Astrocyte (in vitro differentiated cells and primary cell): ENCODE measurements at regions not wholly inside any gene's neighbourhood (a gene's known extent, or its start where the extent isn't known, plus 50 kb on each side); places are given as distances from the start of the nearest gene placed in this dataset.

Experiments
- DNase-seq: peaks from one replicate; pipeline ENCODE4 v3.0.0-alpha.2; 2010; ENCODE audit warnings: low read depth
- FAIRE-seq: peaks from 2 replicates; lab custom pipeline; 2011; peaks lifted over from hg19 to GRCh38; lab: Jason Lieb, UNC
- H2AFZ ChIP-seq: 2 replicates; pipeline ENCODE4 v1.6.0; 2012; ENCODE audit warnings: low read depth, low read length, inconsistent platforms
- H3K27ac ChIP-seq: 2 replicates; pipeline ENCODE4 v1.5.1; 2011; ENCODE audit warnings: low read depth, low read length, inconsistent platforms
- H3K27me3 ChIP-seq: 2 replicates; pipeline ENCODE4 v1.6.0; 2011; ENCODE audit warnings: low read length, inconsistent platforms; ENCODE audit not compliant: insufficient read depth
- H3K36me3 ChIP-seq: 2 replicates; pipeline ENCODE4 v1.5.1; 2011; ENCODE audit warnings: low read length, inconsistent platforms; ENCODE audit not compliant: insufficient read depth
- H3K4me1 ChIP-seq: 2 replicates; pipeline ENCODE4 v1.5.1; 2011; ENCODE audit warnings: low read length, inconsistent platforms; ENCODE audit not compliant: insufficient read depth
- H3K4me2 ChIP-seq: 2 replicates; pipeline ENCODE4 v1.6.0; 2012; ENCODE audit warnings: low read length, inconsistent platforms
- H3K4me3 ChIP-seq: 2 replicates; pipeline ENCODE4 v1.5.1; 2011; ENCODE audit warnings: low read depth, mild to moderate bottlenecking, low read length, inconsistent platforms; ENCODE audit not compliant: insufficient read depth
- H3K79me2 ChIP-seq: 2 replicates; pipeline ENCODE4 v1.6.0; 2012; ENCODE audit warnings: mild to moderate bottlenecking, low read length, inconsistent platforms; ENCODE audit not compliant: insufficient read depth
- H3K9ac ChIP-seq: 2 replicates; pipeline ENCODE4 v1.6.0; 2012; ENCODE audit warnings: mild to moderate bottlenecking, low read length, inconsistent platforms
- H3K9me3 ChIP-seq: 2 replicates; pipeline ENCODE4 v1.5.1; 2012; ENCODE audit warnings: low read depth, mild to moderate bottlenecking, low read length, inconsistent platforms; ENCODE audit not compliant: insufficient read depth
- H4K20me1 ChIP-seq: 2 replicates; pipeline ENCODE4 v1.6.0; 2012; ENCODE audit warnings: low read length, inconsistent platforms; ENCODE audit not compliant: insufficient read depth
- H3K27ac Mint-ChIP-seq: one replicate; pipeline ENCODE4 v1.8.0; 2021; ENCODE audit warnings: mild to moderate bottlenecking, mixed read lengths; ENCODE audit not compliant: unreplicated experiment
- H3K27me3 Mint-ChIP-seq: one replicate; pipeline ENCODE4 v1.8.0; 2021; ENCODE audit warnings: low read depth, mixed read lengths; ENCODE audit not compliant: unreplicated experiment
- H3K36me3 Mint-ChIP-seq: one replicate; pipeline ENCODE4 v1.8.0; 2021; ENCODE audit warnings: low read depth, mixed read lengths; ENCODE audit not compliant: unreplicated experiment
- H3K4me1 Mint-ChIP-seq: one replicate; pipeline ENCODE4 v1.8.0; 2021; ENCODE audit warnings: low read depth, mixed read lengths; ENCODE audit not compliant: unreplicated experiment
- H3K4me3 Mint-ChIP-seq: one replicate; pipeline ENCODE4 v1.8.0; 2021; ENCODE audit warnings: mild to moderate bottlenecking, moderate library complexity, mixed read lengths; ENCODE audit not compliant: unreplicated experiment
- H3K9me3 Mint-ChIP-seq: one replicate; pipeline ENCODE4 v1.8.0; 2021; ENCODE audit warnings: mild to moderate bottlenecking, mixed read lengths; ENCODE audit not compliant: unreplicated experiment
- CTCF ChIP-seq: IDR thresholded peaks from 2 replicates; pipeline ENCODE4 v1.5.1; 2011; ENCODE audit warnings: low read depth, mild to moderate bottlenecking, inconsistent platforms, low read length, moderate library complexity; ENCODE audit not compliant: insufficient read depth
- EZH2 ChIP-seq: IDR thresholded peaks from 2 replicates; pipeline ENCODE4 v1.6.1; 2012; ENCODE audit warnings: mild to moderate bottlenecking, low read length, inconsistent platforms; ENCODE audit not compliant: insufficient read depth

DNA sequence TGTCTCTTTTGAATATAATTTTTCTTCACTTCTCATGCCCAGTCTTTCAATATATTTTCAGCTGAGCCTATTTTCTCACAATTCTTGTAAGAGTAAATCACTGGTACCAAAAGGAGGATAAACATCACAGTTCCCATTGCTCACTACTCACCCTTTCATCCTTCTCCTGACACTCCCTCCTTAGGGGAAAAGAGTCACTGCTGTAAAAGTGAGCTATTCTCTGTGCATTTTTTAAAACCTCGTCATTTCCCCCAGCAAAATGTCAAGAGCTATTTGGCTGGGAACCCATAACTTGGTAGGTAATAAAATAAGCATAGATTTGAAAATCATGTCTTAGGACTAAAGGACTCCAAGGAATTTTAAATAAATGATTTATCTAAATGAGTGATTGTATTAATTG is 340.1 kb upstream of the GYPC start:
- no peak for FAIRE-seq
- H4K20me1 ChIP-seq = no peaks in the 10 kb centered on the region
- H3K79me2 ChIP-seq = no peaks in the 10 kb centered on the region
- H3K4me1 ChIP-seq = no peaks in the 10 kb centered on the region
- Mint-ChIP-seq H3K36me3 (no peaks in the 10 kb centered on the region), H3K27ac (peak overlapping the region; percentile 60), H3K27me3 (peaks cover 5% of the 10 kb centered on the region), H3K9me3 (no peaks in the 10 kb centered on the region), H3K4me1 (peaks cover 20% of the 10 kb centered on the region), H3K4me3 (no peak overlapping the region)
- H3K4me2 ChIP-seq = no peak overlapping the region
- H3K9ac ChIP-seq = no peak overlapping the region
- DNase-seq = no peak
- TF ChIP-seq CTCF (no peak), EZH2 (no peak)
- no peak overlapping the region for H2AFZ ChIP-seq
- H3K27me3 ChIP-seq = no peaks in the 10 kb centered on the region
- no peaks in the 10 kb centered on the region for H3K36me3 ChIP-seq
- H3K9me3 ChIP-seq = peaks cover 5% of the 10 kb centered on the region
- no peak overlapping the region for H3K4me3 ChIP-seq
- H3K27ac ChIP-seq = no peak overlapping the region

DNA sequence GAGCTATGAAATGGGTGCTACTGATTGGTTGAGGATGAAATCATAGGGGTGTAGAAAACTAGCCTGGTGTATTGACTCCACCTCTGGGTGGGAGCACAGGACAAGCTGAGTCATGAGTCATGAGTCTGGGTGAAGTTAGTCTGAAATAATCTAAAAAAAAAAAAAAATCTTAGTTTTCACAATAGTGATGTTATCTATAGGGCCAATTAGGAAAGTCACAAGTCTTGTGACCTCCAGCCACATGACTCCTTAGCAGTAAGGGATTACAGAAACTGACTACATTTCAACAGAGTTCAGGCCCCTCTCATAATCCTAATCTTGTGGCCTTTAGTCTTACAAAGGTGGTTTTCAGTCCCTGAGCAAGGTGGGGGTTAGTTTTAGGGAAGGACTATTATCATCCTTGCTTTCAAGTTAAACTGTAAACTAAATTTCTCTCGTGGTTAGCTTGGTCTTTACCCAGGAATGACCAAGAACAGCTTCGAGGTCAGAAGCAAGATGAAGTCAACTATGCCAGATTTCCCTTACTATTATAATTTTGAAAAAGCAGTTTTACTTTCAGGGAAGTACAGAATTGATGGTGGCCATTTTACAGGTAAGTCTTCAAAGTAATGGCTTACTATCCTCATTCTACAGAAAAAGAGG is 338.0 kb upstream of the GYPC start:
- H2AFZ ChIP-seq = no peak overlapping the region
- no peak overlapping the region for H3K4me3 ChIP-seq
- H3K36me3 ChIP-seq = no peaks in the 10 kb centered on the region
- no peaks in the 10 kb centered on the region for H3K79me2 ChIP-seq
- Mint-ChIP-seq H3K27ac (peak overlapping the region; percentile 59), H3K9me3 (no peaks in the 10 kb centered on the region), H3K4me1 (peaks cover 20% of the 10 kb centered on the region), H3K4me3 (no peak overlapping the region), H3K27me3 (peaks cover 3% of the 10 kb centered on the region), H3K36me3 (no peaks in the 10 kb centered on the region)
- H4K20me1 ChIP-seq = no peaks in the 10 kb centered on the region
- H3K27me3 ChIP-seq = no peaks in the 10 kb centered on the region
- H3K4me1 ChIP-seq = no peaks in the 10 kb centered on the region
- no peak for TF ChIP-seq CTCF
- no peak for TF ChIP-seq EZH2
- no peak for DNase-seq
- no peak overlapping the region for H3K4me2 ChIP-seq
- no peak for FAIRE-seq
- peaks cover 10% of the 10 kb centered on the region for H3K9me3 ChIP-seq
- no peak overlapping the region for H3K9ac ChIP-seq
- no peak overlapping the region for H3K27ac ChIP-seq

GRCh38 chr2:126322342-126322741 is 333.6 kb upstream of the GYPC start:
- Histone ChIP-seq H3K9me3 (peaks cover 8% of the 10 kb centered on the region), H3K4me2 (no peak overlapping the region), H3K4me1 (no peaks in the 10 kb centered on the region), H3K27ac (no peak overlapping the region), H3K9ac (no peak overlapping the region), H3K36me3 (no peaks in the 10 kb centered on the region), H4K20me1 (no peaks in the 10 kb centered on the region), H3K27me3 (no peaks in the 10 kb centered on the region), H2AFZ (no peak overlapping the region), H3K79me2 (no peaks in the 10 kb centered on the region), H3K4me3 (no peak overlapping the region)
- Mint-ChIP-seq H3K4me3 (no peak overlapping the region), H3K36me3 (no peaks in the 10 kb centered on the region), H3K27me3 (peaks cover 7% of the 10 kb centered on the region), H3K9me3 (no peaks in the 10 kb centered on the region), H3K4me1 (peaks cover 9% of the 10 kb centered on the region), H3K27ac (no peak overlapping the region)
- DNase-seq (no peak), FAIRE-seq (no peak)
- TF ChIP-seq CTCF = no peak
- TF ChIP-seq EZH2 = no peak
